Progenitor cell of endocrine pancreas (in vitro differentiated cells): ENCODE measurements at regions not wholly inside any gene's neighbourhood (a gene's known extent, or its start where the extent isn't known, plus 50 kb on each side); places are given as distances from the start of the nearest gene placed in this dataset.

Source experiments
- DNase-seq: peaks from one replicate; pipeline ENCODE4 v3.0.0; 2021; ENCODE audit warnings: low spot score; ENCODE audit not compliant: unreplicated experiment
- H3K27ac Mint-ChIP-seq: 2 replicates; pipeline ENCODE4 v1.8.0; 2021; ENCODE audit warnings: mild to moderate bottlenecking, moderate library complexity, mixed read lengths
- H3K27me3 Mint-ChIP-seq: 2 replicates; pipeline ENCODE4 v1.8.0; 2021; ENCODE audit warnings: mixed read lengths
- H3K36me3 Mint-ChIP-seq: 2 replicates; pipeline ENCODE4 v1.8.0; 2022; ENCODE audit warnings: mixed read lengths; ENCODE audit not compliant: insufficient read depth
- H3K4me1 Mint-ChIP-seq: 2 replicates; pipeline ENCODE4 v1.8.0; 2021; ENCODE audit warnings: low read depth, mixed read lengths
- H3K4me3 Mint-ChIP-seq: 2 replicates; pipeline ENCODE4 v1.8.0; 2021; ENCODE audit warnings: low read depth, mild to moderate bottlenecking, moderate library complexity, mixed read lengths
- H3K9me3 Mint-ChIP-seq: 2 replicates; pipeline ENCODE4 v1.8.0; 2021; ENCODE audit warnings: low read depth, mixed read lengths
- TF ChIP-seq, protein P1 (sequence below): fragments of 200-600 bp; sonication (generic); IDR thresholded peaks from one replicate; pipeline ENCODE4 v1.5.0; 2021; ENCODE audit warnings: antibody characterized with exemption, mild to moderate bottlenecking; ENCODE audit not compliant: unreplicated experiment

DNA sequence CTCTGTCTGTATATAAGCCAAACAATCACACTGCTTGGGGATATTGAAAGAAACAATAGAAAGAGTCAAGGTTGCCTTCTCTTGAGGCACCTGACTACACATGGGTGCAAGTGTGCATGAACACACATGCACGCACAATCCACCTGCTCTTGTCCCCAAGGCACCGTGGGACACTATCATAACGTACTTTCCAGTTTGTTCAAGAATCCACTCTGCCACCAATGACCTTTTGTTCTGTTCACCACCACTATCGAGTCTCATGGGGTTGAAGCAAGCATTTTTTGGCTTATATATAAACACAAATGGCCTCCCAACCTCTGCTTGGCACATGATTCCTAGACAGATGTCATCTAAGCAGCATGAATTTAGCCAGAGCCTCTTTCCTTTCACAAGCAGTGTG is 365.4 kb downstream of the EMP1 start:
- Mint-ChIP-seq H3K27me3 (peaks cover 1% of the 10 kb centered on the region), H3K9me3 (peaks cover 8% of the 10 kb centered on the region), H3K36me3 (no peaks in the 10 kb centered on the region), H3K27ac (no peak overlapping the region), H3K4me1 (peaks cover 5% of the 10 kb centered on the region), H3K4me3 (no peak overlapping the region)
- DNase-seq: no peak
- TF ChIP-seq, protein P1, sequence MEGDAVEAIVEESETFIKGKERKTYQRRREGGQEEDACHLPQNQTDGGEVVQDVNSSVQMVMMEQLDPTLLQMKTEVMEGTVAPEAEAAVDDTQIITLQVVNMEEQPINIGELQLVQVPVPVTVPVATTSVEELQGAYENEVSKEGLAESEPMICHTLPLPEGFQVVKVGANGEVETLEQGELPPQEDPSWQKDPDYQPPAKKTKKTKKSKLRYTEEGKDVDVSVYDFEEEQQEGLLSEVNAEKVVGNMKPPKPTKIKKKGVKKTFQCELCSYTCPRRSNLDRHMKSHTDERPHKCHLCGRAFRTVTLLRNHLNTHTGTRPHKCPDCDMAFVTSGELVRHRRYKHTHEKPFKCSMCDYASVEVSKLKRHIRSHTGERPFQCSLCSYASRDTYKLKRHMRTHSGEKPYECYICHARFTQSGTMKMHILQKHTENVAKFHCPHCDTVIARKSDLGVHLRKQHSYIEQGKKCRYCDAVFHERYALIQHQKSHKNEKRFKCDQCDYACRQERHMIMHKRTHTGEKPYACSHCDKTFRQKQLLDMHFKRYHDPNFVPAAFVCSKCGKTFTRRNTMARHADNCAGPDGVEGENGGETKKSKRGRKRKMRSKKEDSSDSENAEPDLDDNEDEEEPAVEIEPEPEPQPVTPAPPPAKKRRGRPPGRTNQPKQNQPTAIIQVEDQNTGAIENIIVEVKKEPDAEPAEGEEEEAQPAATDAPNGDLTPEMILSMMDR: no peak

DNA sequence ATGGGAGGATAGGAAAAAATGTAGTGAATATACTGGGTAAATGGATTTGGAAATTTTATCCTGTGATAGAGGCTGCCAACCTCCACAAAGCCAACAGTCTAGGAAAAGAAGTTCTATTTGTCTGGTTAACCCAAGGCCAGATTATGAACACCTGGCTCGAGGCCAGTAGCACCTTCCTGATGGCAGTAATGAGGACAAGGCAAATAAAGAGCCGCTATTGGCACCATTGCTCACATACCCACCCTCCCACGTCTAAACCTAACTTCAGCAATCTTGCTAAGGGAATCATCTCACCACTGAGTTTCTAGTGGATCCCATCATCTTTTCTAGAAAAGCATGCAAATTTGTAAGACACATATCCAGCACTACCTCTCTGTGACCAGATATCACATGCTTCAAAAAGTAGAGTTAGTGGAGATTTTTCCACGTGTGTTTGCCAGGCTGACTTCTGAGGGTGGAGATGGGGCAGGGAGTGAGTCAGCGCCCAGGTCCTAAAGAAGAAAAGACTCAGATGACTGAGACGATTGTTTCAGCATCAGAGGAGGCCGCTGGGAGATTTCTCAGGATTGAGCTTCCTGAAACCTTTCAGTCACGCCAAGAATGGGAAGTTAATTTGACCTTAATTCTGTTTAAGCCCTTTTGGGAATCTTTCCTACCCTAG is 362.9 kb downstream of the EMP1 start:
- H3K9me3 Mint-ChIP-seq: peaks cover 7% of the 10 kb centered on the region
- no peaks in the 10 kb centered on the region for H3K4me1 Mint-ChIP-seq
- H3K4me3 Mint-ChIP-seq: no peak overlapping the region
- no peak for DNase-seq
- H3K27me3 Mint-ChIP-seq: no peaks in the 10 kb centered on the region
- TF ChIP-seq, protein P1: no peak
- H3K36me3 Mint-ChIP-seq: no peaks in the 10 kb centered on the region
- no peak overlapping the region for H3K27ac Mint-ChIP-seq

DNA sequence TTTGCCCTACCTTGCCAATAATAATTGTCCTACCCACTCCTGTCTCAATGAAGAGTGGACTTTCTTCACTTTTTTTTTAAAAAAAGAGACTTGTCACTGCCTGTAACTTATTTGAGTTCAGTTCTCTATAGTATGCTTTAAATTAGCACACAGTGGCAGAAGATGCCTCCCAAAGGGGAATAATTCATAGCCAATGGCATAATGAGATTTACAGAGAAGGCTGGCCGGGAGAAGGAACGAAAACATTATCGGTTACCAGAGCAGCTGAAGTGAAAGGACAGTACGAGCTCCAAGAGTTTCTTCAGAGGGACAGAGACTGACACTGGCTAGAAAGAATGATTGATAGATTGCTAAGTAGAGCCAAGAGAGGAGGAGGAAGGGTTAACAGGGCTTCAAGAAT is 356.3 kb downstream of the EMP1 start:
- Mint-ChIP-seq H3K27ac (no peak overlapping the region), H3K4me1 (no peaks in the 10 kb centered on the region), H3K9me3 (no peaks in the 10 kb centered on the region), H3K27me3 (peaks cover 6% of the 10 kb centered on the region), H3K36me3 (no peaks in the 10 kb centered on the region), H3K4me3 (no peak overlapping the region)
- DNase-seq: no peak
- TF ChIP-seq, protein P1: no peak

DNA sequence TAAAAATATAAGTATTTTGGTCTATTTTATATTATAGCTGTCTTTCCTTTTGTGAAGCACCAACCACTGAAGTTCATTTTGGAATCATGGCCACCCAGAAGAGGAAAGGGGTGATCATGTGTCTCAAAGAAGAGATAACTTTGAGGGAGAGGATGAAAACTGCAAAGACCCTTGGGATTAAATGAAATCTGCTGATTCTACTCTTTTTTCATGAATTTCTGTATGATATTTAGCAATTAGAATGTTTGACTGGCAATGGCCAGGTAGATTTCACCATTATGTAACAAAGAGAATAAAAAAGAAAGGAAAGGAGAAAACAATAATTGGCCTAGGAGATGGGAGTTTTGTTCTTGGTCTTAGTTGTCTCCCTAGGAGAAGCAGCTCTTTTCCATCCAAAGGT is 350.8 kb downstream of the EMP1 start:
- no peak for DNase-seq
- Mint-ChIP-seq H3K4me1 (no peaks in the 10 kb centered on the region), H3K4me3 (no peak overlapping the region), H3K27ac (no peak overlapping the region), H3K27me3 (peaks cover 9% of the 10 kb centered on the region), H3K9me3 (no peaks in the 10 kb centered on the region), H3K36me3 (no peaks in the 10 kb centered on the region)
- TF ChIP-seq, protein P1: no peak

DNA sequence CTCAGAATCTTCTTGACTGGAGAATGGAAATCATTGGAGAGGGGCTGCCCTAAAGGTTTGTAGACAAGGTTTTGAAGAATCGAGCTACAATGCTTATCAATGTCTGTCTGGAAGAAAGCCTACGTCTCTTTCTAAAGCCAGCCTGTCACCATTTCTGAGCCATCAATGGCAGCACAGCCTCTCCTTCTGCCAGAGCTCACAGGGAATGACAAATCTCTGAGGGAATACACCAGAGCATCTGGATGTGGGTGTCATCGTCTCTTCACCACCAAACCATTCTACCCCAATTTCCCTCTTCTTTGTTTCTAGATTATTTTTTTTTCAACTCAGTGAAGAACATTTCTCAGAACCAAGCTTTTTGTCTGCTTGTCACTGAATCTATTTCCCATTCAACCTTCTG is 349.7 kb downstream of the EMP1 start:
- no peak overlapping the region for H3K27ac Mint-ChIP-seq
- TF ChIP-seq, protein P1: no peak
- no peak overlapping the region for H3K4me3 Mint-ChIP-seq
- no peaks in the 10 kb centered on the region for H3K36me3 Mint-ChIP-seq
- no peaks in the 10 kb centered on the region for H3K9me3 Mint-ChIP-seq
- no peaks in the 10 kb centered on the region for H3K4me1 Mint-ChIP-seq
- H3K27me3 Mint-ChIP-seq: peaks cover 9% of the 10 kb centered on the region
- no peak for DNase-seq
